OCI-LY1 (cell line): ENCODE measurements at regions not wholly inside any gene's neighbourhood (a gene's known extent, or its start where the extent isn't known, plus 50 kb on each side); places are given as distances from the start of the nearest gene placed in this dataset.

Experiments
- H2AFZ ChIP-seq: fragments of 200-600 bp; sonication (generic), shearing (Covaris generic); 2 replicates; pipeline ENCODE4 v1.6.0; 2014; ENCODE audit warnings: antibody characterized with exemption, mild to moderate bottlenecking, low read length
- H3F3A ChIP-seq: fragments of 200-600 bp; sonication (generic), shearing (Covaris generic); 2 replicates; pipeline ENCODE4 v1.6.0; 2014; ENCODE audit warnings: mild to moderate bottlenecking, antibody characterized with exemption, low read length, moderate library complexity; ENCODE audit not compliant: insufficient read depth
- H3K27ac ChIP-seq: fragments of 200-600 bp; sonication (generic); 2 replicates; pipeline ENCODE4 v1.5.1; 2014; ENCODE audit warnings: low read length, mixed run types, mild to moderate bottlenecking, low read depth; ENCODE audit not compliant: poor library complexity, severe bottlenecking
- H3K27me3 ChIP-seq: fragments of 200-600 bp; sonication (generic); 2 replicates; pipeline ENCODE4 v1.6.0; 2014; ENCODE audit warnings: antibody characterized with exemption, mild to moderate bottlenecking, low read length, moderate library complexity; ENCODE audit not compliant: insufficient read depth
- H3K36me3 ChIP-seq: fragments of 200-600 bp; sonication (generic); 2 replicates; pipeline ENCODE4 v1.6.1; 2014; ENCODE audit warnings: mild to moderate bottlenecking, antibody characterized with exemption, low read length, moderate library complexity, mixed read lengths; ENCODE audit not compliant: insufficient read depth
- H3K4me1 ChIP-seq: fragments of 200-600 bp; sonication (generic); 2 replicates; pipeline ENCODE4 v1.5.1; 2014; ENCODE audit warnings: mild to moderate bottlenecking, low read length, moderate library complexity; ENCODE audit not compliant: insufficient read depth, severe bottlenecking
- H3K4me2 ChIP-seq: fragments of 200-600 bp; sonication (generic), shearing (Covaris generic); 2 replicates; pipeline ENCODE4 v1.6.1; 2014; ENCODE audit warnings: low read length
- H3K4me3 ChIP-seq: fragments of 200-600 bp; sonication (generic); 2 replicates; pipeline ENCODE4 v1.5.1; 2014; ENCODE audit warnings: low read length, low read depth, mild to moderate bottlenecking, mixed read lengths; ENCODE audit not compliant: poor library complexity, severe bottlenecking
- H3K79me2 ChIP-seq: fragments of 200-600 bp; shearing (Covaris generic); 2 replicates; pipeline ENCODE4 v1.6.1; 2016; ENCODE audit warnings: mixed run types, low read length, mixed read lengths; ENCODE audit not compliant: insufficient read depth
- H3K9ac ChIP-seq: fragments of 200-600 bp; sonication (generic), shearing (Covaris generic); 2 replicates; pipeline ENCODE4 v1.6.1; 2014; ENCODE audit warnings: mild to moderate bottlenecking, low read length, mixed read lengths
- H3K9me2 ChIP-seq: fragments of 200-600 bp; sonication (generic), shearing (Covaris generic); 2 replicates; pipeline ENCODE4 v1.6.1; 2014; ENCODE audit warnings: low read depth, mild to moderate bottlenecking, low read length, mixed read lengths
- H3K9me3 ChIP-seq: fragments of 200-600 bp; shearing (Covaris generic); 2 replicates; pipeline ENCODE4 v1.6.1; 2014; ENCODE audit warnings: low read length, mixed read lengths
- H4K20me1 ChIP-seq: fragments of 200-600 bp; sonication (generic), shearing (Covaris generic); 2 replicates; pipeline ENCODE4 v1.6.0; 2016; ENCODE audit warnings: mild to moderate bottlenecking, low read length; ENCODE audit not compliant: insufficient read depth
- EZH2 ChIP-seq: fragments of 200-600 bp; sonication (generic), shearing (Covaris generic); IDR thresholded peaks from 2 replicates; pipeline ENCODE4 v1.8.0; 2017; ENCODE audit warnings: borderline replicate concordance, mixed run types, mild to moderate bottlenecking, antibody characterized with exemption, low read length, moderate library complexity, mixed read lengths
- TF ChIP-seq, protein P1 (sequence below): fragments of 200-600 bp; sonication (generic), shearing (Covaris generic); IDR thresholded peaks from 2 replicates; pipeline ENCODE4 v1.5.1; 2017; ENCODE audit warnings: mild to moderate bottlenecking, antibody characterized with exemption, low read length, moderate library complexity, mixed read lengths

GRCh38 chr12:76945867-76946266 lies 67.0 kb upstream of the CSRP2 start:
- Histone ChIP-seq H4K20me1 (no peaks in the 10 kb centered on the region), H3K36me3 (no peaks in the 10 kb centered on the region), H3K9ac (no peak overlapping the region), H3K27me3 (no peaks in the 10 kb centered on the region), H3K4me3 (no peak overlapping the region), H3K79me2 (no peaks in the 10 kb centered on the region), H3K4me2 (no peak overlapping the region), H3K9me2 (no peaks in the 10 kb centered on the region), H3F3A (no peaks in the 10 kb centered on the region), H3K9me3 (no peaks in the 10 kb centered on the region), H3K27ac (no peak overlapping the region), H2AFZ (no peak overlapping the region), H3K4me1 (no peaks in the 10 kb centered on the region)
- no peak for TF ChIP-seq EZH2

DNA sequence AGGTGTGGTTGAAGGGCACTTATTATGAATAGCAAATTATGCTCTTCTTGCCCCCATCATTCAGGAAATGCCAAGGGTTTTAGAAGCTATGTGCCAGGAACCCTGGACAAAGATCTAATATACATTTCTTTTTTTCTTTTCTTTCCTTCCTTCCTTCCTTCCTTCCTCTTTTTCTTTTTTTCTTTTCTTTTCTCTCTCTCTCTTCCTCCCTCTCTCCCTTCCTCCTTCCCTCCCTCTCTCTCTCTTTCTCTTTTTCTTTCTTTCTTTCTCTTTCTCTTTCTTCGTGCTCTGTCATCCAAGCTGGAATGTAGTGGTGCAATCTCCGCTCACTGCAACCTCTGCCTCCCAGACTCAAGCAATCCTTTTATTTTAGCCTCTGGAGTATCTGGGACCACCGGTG lies 66.1 kb upstream of the CSRP2 start:
- Histone ChIP-seq H3K9me2 (no peaks in the 10 kb centered on the region), H3K9me3 (no peaks in the 10 kb centered on the region), H3F3A (no peaks in the 10 kb centered on the region), H3K4me3 (no peak overlapping the region), H2AFZ (no peak overlapping the region), H3K4me1 (no peaks in the 10 kb centered on the region), H3K9ac (no peak overlapping the region), H3K27me3 (no peaks in the 10 kb centered on the region), H3K79me2 (no peaks in the 10 kb centered on the region), H3K36me3 (no peaks in the 10 kb centered on the region), H3K4me2 (no peak overlapping the region), H4K20me1 (no peaks in the 10 kb centered on the region), H3K27ac (no peak overlapping the region)
- no peak for TF ChIP-seq EZH2
- TF ChIP-seq, protein P1, sequence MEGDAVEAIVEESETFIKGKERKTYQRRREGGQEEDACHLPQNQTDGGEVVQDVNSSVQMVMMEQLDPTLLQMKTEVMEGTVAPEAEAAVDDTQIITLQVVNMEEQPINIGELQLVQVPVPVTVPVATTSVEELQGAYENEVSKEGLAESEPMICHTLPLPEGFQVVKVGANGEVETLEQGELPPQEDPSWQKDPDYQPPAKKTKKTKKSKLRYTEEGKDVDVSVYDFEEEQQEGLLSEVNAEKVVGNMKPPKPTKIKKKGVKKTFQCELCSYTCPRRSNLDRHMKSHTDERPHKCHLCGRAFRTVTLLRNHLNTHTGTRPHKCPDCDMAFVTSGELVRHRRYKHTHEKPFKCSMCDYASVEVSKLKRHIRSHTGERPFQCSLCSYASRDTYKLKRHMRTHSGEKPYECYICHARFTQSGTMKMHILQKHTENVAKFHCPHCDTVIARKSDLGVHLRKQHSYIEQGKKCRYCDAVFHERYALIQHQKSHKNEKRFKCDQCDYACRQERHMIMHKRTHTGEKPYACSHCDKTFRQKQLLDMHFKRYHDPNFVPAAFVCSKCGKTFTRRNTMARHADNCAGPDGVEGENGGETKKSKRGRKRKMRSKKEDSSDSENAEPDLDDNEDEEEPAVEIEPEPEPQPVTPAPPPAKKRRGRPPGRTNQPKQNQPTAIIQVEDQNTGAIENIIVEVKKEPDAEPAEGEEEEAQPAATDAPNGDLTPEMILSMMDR, result no peak

GRCh38 chr12:76943008-76943407 lies 64.2 kb upstream of the CSRP2 start:
- no peaks in the 10 kb centered on the region for H3K9me3 ChIP-seq
- H3K9me2 ChIP-seq, result no peaks in the 10 kb centered on the region
- no peak overlapping the region for H3K9ac ChIP-seq
- TF ChIP-seq, protein P1, result no peak
- TF ChIP-seq EZH2, result no peak
- H3K79me2 ChIP-seq, result no peaks in the 10 kb centered on the region
- H3K27me3 ChIP-seq, result no peaks in the 10 kb centered on the region
- no peak overlapping the region for H3K4me2 ChIP-seq
- H3K4me1 ChIP-seq, result no peaks in the 10 kb centered on the region
- H3K4me3 ChIP-seq, result no peak overlapping the region
- no peak overlapping the region for H2AFZ ChIP-seq
- H4K20me1 ChIP-seq, result no peaks in the 10 kb centered on the region
- no peaks in the 10 kb centered on the region for H3K36me3 ChIP-seq
- no peaks in the 10 kb centered on the region for H3F3A ChIP-seq
- no peak overlapping the region for H3K27ac ChIP-seq

DNA sequence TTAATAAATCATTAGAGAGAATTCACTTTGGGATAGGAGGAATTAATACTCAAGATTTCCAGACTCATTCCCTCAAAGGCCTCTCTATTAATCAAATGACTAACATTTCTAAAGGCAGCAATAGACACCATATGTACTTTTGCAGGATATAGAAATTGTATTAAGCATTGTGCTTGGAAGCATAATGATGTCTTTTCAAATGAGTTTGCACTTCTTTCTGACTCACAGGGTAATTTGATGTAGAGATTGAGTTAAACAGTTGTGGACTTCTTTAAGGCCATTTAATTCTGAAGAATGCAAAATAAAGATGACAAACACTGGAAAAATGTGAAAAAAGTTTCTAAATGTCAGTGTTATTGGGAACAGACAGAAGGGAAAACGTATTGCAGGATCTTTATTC lies 63.4 kb upstream of the CSRP2 start:
- Histone ChIP-seq H3K27me3 (no peaks in the 10 kb centered on the region), H3K4me3 (no peak overlapping the region), H3K9me2 (no peaks in the 10 kb centered on the region), H2AFZ (no peak overlapping the region), H3K27ac (no peak overlapping the region), H3K9ac (no peak overlapping the region), H3K4me2 (no peak overlapping the region), H3K36me3 (no peaks in the 10 kb centered on the region), H3K9me3 (no peaks in the 10 kb centered on the region), H3K79me2 (no peaks in the 10 kb centered on the region), H4K20me1 (no peaks in the 10 kb centered on the region), H3K4me1 (no peaks in the 10 kb centered on the region), H3F3A (no peaks in the 10 kb centered on the region)
- no peak for TF ChIP-seq EZH2
- TF ChIP-seq, protein P1, result no peak
